GM12875 (cell line): ENCODE measurements at regions not wholly inside any gene's neighbourhood (a gene's known extent, or its start where the extent isn't known, plus 50 kb on each side); places are given as distances from the start of the nearest gene placed in this dataset.

ENCODE experiments used
- H3K4me3 ChIP-seq: one replicate; pipeline ENCODE4 v1.5.1; 2011; ENCODE audit warnings: low read depth, low read length, control low read depth
- TF ChIP-seq, protein P1 (sequence below): IDR thresholded peaks from 2 replicates; pipeline ENCODE4 v1.5.1; 2011; ENCODE audit warnings: low read depth, mild to moderate bottlenecking, control low read depth, inconsistent platforms, low read length, moderate library complexity, borderline replicate concordance; ENCODE audit not compliant: insufficient read depth

DNA sequence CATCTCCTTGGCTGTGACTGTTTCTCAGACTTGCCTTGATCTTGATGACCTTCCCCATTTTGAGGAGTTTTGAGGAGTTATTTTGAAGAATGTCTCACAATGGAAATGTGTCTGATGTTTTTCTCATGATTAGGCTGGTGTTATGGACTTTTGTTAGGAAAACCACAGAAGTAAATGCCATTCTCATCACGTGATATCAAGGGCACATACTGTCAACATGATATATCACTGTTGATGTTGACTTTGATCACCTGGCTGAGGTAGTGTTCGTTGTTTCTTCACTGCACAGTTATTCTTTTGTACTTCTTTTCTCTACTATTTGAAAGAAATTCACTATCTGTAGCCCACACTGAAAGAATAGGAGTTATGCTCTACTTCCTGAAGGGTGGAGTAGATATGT is 194.7 kb upstream of the MPHOSPH6 start:
- no peak overlapping the region for H3K4me3 ChIP-seq
- TF ChIP-seq, protein P1, sequence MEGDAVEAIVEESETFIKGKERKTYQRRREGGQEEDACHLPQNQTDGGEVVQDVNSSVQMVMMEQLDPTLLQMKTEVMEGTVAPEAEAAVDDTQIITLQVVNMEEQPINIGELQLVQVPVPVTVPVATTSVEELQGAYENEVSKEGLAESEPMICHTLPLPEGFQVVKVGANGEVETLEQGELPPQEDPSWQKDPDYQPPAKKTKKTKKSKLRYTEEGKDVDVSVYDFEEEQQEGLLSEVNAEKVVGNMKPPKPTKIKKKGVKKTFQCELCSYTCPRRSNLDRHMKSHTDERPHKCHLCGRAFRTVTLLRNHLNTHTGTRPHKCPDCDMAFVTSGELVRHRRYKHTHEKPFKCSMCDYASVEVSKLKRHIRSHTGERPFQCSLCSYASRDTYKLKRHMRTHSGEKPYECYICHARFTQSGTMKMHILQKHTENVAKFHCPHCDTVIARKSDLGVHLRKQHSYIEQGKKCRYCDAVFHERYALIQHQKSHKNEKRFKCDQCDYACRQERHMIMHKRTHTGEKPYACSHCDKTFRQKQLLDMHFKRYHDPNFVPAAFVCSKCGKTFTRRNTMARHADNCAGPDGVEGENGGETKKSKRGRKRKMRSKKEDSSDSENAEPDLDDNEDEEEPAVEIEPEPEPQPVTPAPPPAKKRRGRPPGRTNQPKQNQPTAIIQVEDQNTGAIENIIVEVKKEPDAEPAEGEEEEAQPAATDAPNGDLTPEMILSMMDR: no peak

DNA sequence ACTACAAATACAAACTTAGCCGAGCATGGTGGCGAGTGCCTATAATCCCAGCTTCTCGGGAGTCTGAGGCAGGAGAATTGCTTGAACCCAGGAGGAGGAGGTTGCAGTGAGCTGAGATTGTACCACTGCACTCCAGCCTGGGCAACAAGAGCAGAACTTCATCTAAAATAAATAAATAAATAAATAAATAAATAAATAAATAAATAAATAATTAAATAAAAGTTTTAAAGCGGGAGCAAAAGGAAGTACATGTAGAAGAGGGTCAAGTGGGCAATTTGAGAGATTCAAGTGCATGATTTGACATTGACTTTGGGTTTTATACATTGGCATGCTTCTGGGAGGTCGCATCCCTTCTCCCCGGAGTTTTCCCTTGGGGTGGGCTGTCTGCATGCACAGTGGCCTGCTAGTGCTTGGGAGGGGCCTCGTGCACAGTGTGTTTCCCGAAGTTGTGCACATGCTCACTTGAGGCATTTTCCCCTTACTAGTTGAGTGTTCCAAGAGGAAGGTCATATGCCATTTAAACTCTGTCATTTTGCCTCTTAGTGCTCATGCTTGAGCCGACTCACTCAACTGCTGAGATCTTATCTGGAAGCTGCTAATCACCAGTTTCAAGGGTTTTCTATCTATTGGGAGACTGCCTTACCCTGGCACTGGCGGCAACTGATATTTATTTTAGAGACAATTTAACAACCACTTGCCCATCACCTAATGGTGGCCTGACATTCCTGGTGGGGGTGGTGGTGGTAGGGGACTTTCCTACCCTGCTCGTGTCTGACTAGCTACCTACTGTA is 193.2 kb upstream of the MPHOSPH6 start:
- TF ChIP-seq, protein P1: no peak
- no peak overlapping the region for H3K4me3 ChIP-seq

DNA sequence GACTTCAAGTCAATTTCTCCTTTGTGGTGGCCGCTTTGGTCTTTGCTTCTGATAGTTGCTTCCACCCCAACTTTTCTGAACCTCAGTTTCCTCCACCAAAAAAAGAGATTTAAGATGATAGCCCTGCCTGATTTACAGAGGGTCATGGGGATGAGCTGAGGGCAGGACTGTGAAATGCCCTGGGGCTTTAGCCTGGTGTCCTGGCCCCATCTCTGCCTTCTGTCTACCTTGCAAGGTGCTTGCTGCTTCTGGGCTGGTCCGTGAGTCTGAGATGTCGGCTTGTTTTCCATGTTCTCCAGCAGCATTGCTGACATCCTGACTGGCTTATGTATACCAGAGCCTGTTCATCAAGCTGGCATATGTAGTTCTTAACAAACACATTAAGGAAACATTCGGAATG is 191.9 kb upstream of the MPHOSPH6 start:
- TF ChIP-seq, protein P1: no peak
- H3K4me3 ChIP-seq: no peak overlapping the region

DNA sequence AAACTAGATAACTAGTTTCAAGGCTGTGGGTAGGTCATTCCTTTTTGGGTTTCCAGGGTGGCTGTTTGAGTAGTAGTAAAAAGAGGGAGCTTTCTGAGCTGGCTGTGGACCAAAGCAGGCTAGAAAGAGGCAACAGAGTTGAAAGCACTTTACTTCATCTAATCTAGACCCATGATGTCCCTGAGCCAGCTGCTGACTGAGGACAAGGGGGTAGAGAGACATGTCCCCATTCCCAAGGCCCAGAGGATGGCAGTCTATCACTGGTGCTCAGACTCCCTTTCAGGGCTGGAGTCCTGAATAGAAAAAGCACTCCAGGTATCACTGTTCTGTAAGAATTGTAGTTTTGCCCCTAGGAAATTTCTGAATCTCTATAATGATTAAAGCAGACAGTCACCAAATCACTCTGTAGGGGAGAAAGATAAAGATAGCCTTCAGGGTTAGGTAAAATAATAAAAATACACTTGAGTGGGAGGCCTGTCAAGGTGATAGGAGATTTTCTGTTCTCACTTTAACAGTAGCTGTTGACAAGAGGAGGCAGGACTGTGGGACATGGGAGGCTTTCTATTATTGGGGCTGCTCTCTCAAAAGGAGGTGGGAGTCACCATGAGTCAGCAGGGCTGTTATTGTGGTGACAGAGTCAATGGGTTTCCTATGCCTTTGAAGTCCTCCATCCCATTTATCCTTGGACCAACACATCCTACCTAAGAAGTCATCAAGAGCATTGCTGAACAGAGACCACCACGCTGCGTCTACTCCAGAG is 190.2 kb upstream of the MPHOSPH6 start:
- TF ChIP-seq, protein P1: no peak
- H3K4me3 ChIP-seq: no peak overlapping the region

DNA sequence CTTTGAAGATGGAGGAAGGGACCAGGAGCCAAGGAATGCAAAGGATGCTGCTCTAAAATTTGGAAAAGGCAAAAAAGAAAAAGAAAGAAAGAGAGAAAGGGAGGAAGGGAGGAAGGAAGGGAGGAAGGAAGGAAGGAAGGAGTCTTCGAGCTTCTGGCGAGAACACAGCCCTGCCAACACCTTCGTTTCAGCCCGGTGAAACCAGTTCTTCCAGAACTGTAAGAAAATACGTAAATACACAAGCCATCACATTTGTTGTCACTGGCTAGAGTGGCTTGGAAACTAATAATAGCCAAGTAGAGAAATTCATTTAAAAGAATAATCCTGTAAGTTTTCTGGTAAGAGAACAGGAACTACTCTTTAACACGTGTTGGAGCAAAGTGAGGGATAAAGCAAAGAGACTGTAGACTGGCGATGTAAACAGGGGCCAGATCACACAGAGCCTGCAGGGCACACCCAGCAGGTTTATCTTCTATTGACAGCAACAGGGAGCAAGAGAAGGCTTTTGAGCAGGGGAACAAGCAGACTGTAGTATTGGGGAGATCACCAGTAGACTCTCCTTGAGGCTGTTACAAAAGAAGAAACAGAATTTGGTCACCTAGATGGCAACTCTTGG is 188.7 kb upstream of the MPHOSPH6 start:
- TF ChIP-seq, protein P1: no peak

DNA sequence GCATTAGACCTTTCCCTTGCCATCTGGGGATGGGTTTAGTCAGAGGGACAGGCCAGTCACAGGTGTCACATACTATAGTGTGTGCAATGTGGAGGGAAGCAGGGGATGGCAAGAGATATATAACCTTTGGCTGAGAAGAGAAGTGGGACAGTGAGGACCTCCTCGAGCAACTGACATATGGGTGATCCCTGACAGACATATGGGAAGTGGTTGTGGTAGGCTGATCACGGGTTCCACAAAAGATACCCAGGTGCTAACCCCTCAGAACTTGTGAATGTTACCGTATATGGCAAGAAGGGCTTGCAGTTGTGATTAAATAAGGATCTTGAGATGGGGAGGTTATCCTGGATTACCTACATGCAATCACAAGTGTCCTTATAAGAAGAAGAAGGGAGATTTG is 188.1 kb upstream of the MPHOSPH6 start:
- TF ChIP-seq, protein P1: no peak
- no peak overlapping the region for H3K4me3 ChIP-seq

More for the DNA sequence above, 188.7 kb upstream of the MPHOSPH6 start:
- H3K4me3 ChIP-seq: no peak overlapping the region
